ENCODE measurements at regions not wholly inside any gene's neighbourhood (a gene's known extent, or its start where the extent isn't known, plus 50 kb on each side); places are given as distances from the start of the nearest gene placed in this dataset.

DNA sequence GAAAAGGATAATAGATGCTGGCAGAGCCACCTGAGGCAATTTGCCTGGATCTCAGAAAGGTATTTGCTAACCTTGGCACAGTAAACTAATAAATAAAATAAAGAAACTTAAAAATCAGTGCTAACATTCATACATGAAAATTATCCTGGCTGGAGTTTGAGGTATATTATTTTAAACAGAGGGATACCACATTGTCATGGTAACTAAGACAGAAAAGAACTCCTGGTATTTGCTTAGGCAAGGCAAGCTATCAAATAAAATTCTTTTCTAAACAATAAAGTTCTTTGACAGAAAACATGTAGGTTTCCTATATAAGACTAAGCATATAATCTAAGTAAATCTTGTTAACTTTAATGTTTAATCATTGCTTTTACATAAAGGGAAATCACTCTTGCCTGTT, 218.8 kb downstream of the MAGEB17 start:
- no peak for TF ChIP-seq NFIC (IDR thresholded peaks at IDR 0.05)
- no peak for TF ChIP-seq ZBTB26 (CRISPR knock-in tag; IDR thresholded peaks at IDR 0.05)
- TF ChIP-seq EZH2 (IDR thresholded peaks at IDR 0.05; ENCODE audit: borderline replicate concordance, low read depth, low read length) = no peak
- TF ChIP-seq, protein P1, sequence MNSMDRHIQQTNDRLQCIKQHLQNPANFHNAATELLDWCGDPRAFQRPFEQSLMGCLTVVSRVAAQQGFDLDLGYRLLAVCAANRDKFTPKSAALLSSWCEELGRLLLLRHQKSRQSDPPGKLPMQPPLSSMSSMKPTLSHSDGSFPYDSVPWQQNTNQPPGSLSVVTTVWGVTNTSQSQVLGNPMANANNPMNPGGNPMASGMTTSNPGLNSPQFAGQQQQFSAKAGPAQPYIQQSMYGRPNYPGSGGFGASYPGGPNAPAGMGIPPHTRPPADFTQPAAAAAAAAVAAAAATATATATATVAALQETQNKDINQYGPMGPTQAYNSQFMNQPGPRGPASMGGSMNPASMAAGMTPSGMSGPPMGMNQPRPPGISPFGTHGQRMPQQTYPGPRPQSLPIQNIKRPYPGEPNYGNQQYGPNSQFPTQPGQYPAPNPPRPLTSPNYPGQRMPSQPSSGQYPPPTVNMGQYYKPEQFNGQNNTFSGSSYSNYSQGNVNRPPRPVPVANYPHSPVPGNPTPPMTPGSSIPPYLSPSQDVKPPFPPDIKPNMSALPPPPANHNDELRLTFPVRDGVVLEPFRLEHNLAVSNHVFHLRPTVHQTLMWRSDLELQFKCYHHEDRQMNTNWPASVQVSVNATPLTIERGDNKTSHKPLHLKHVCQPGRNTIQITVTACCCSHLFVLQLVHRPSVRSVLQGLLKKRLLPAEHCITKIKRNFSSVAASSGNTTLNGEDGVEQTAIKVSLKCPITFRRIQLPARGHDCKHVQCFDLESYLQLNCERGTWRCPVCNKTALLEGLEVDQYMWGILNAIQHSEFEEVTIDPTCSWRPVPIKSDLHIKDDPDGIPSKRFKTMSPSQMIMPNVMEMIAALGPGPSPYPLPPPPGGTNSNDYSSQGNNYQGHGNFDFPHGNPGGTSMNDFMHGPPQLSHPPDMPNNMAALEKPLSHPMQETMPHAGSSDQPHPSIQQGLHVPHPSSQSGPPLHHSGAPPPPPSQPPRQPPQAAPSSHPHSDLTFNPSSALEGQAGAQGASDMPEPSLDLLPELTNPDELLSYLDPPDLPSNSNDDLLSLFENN (IDR thresholded peaks at IDR 0.05; ENCODE audit: low read depth in 2 of 2, low read length in 2 of 2) = no peak
